IMR-90 (cell line): ENCODE measurements at regions not wholly inside any gene's neighbourhood (a gene's known extent, or its start where the extent isn't known, plus 50 kb on each side); places are given as distances from the start of the nearest gene placed in this dataset.

Source experiments
- ATAC-seq: fragments of 200-7000 bp; cut with Tn5 transposase; 2 replicates; pipeline ENCODE4 v1.9.1; 2020; ENCODE audit warnings: low read depth, mild to moderate bottlenecking, moderate library complexity
- BruUV-seq: library from RNA; stranded (reverse); fragments of 400-500 nt; replicated peaks from 2 replicates; lab custom pipeline; 2021; lab: Mats Ljungman, UMichigan
- CTCF ChIA-PET: fragments of 300-600 bp; formaldehyde crosslinking; extraction: SDS; loops from one replicate; lab custom pipeline; 2021; ENCODE audit warnings: antibody characterized with exemption; lab: Yijun Ruan, JAX
- POLR2A ChIA-PET: fragments of 300-600 bp; sonication (Branson Sonifier 250); formaldehyde crosslinking; loops from one replicate; lab custom pipeline; 2022; ENCODE audit warnings: antibody characterized with exemption; ENCODE audit not compliant: unreplicated experiment; lab: Charles Lee
- DNase-seq: peaks from one replicate; pipeline ENCODE4 v3.0.0; 2013
- H2AFZ ChIP-seq: replicated peaks from 2 replicates; pipeline ENCODE3; 2013; ENCODE audit warnings: low read length, mild to moderate bottlenecking; ENCODE audit not compliant: poor library complexity
- H2AK5ac ChIP-seq: 2 replicates; pipeline ENCODE4 v1.6.1; 2013; ENCODE audit warnings: low read depth, low read length, inconsistent platforms
- H2AK9ac ChIP-seq: replicated peaks from 2 replicates; pipeline ENCODE3; 2013; ENCODE audit warnings: mild to moderate bottlenecking, low read depth, low read length, moderate library complexity; ENCODE audit not compliant: poor library complexity
- H2BK120ac ChIP-seq: 2 replicates; pipeline ENCODE4 v1.6.1; 2013; ENCODE audit warnings: low read depth, low read length, inconsistent platforms
- H2BK15ac ChIP-seq: 3 replicates; pipeline ENCODE4 v1.6.1; 2013; ENCODE audit warnings: low read depth, low read length, inconsistent platforms
- H2BK20ac ChIP-seq: 2 replicates; pipeline ENCODE4 v1.6.1; 2013; ENCODE audit warnings: low read depth, mild to moderate bottlenecking, inconsistent platforms, low read length, moderate library complexity
- H2BK5ac ChIP-seq: 2 replicates; pipeline ENCODE4 v1.6.1; 2013; ENCODE audit warnings: mild to moderate bottlenecking, low read depth, low read length, inconsistent platforms; ENCODE audit not compliant: poor library complexity, severe bottlenecking
- H3K14ac ChIP-seq: replicated peaks from 2 replicates; pipeline ENCODE4 v1.6.1; 2013; ENCODE audit warnings: low read depth, low read length, inconsistent platforms
- H3K18ac ChIP-seq: 2 replicates; pipeline ENCODE4 v1.6.1; 2013; ENCODE audit warnings: low read depth, low read length, control low read depth
- H3K23ac ChIP-seq: 2 replicates; pipeline ENCODE4 v1.6.1; 2013; ENCODE audit warnings: low read depth, low read length, inconsistent platforms
- H3K27ac ChIP-seq: 2 replicates; pipeline ENCODE4 v1.5.1; 2013; ENCODE audit warnings: mild to moderate bottlenecking, control low read depth, low read length; ENCODE audit not compliant: insufficient read depth
- H3K27me3 ChIP-seq: 2 replicates; pipeline ENCODE4 v1.6.1; 2013; ENCODE audit warnings: low read length; ENCODE audit not compliant: control insufficient read depth, insufficient read depth
- H3K36me3 ChIP-seq: 2 replicates; pipeline ENCODE4 v1.6.1; 2013; ENCODE audit warnings: low read length, mixed read lengths; ENCODE audit not compliant: control insufficient read depth, insufficient read depth
- H3K4ac ChIP-seq: 2 replicates; pipeline ENCODE4 v1.6.1; 2013; ENCODE audit warnings: low read depth, low read length, inconsistent platforms
- H3K4me1 ChIP-seq: 2 replicates; pipeline ENCODE4 v1.6.1; 2013; ENCODE audit warnings: low read length, mixed read lengths; ENCODE audit not compliant: control insufficient read depth, insufficient read depth
- H3K4me2 ChIP-seq: 2 replicates; pipeline ENCODE4 v1.6.1; 2013; ENCODE audit warnings: low read depth, mild to moderate bottlenecking, control low read depth, low read length, moderate library complexity
- H3K4me3 ChIP-seq: 2 replicates; pipeline ENCODE4 v1.5.1; 2013; ENCODE audit warnings: low read depth, mild to moderate bottlenecking, control low read depth, low read length, moderate library complexity; ENCODE audit not compliant: insufficient read depth
- H3K56ac ChIP-seq: 2 replicates; pipeline ENCODE4 v1.6.1; 2013; ENCODE audit warnings: low read length, inconsistent platforms; ENCODE audit not compliant: insufficient read depth; ENCODE audit errors: extremely low read depth
- H3K79me1 ChIP-seq, 2 experiments: 2 replicates each; pipeline ENCODE4 v1.6.1; 2013; ENCODE audit warnings: low read length in 2 of 2, inconsistent platforms in 1 of 2, low read depth in 1 of 2
- H3K9ac ChIP-seq: 2 replicates; pipeline ENCODE4 v1.6.1; 2013; ENCODE audit warnings: low read depth, low read length, control low read depth
- H3K9me1 ChIP-seq: 2 replicates; pipeline ENCODE4 v1.6.1; 2013; ENCODE audit warnings: low read length, inconsistent platforms; ENCODE audit not compliant: insufficient read depth
- H3K9me3 ChIP-seq: 2 replicates; pipeline ENCODE4 v1.6.1; 2013; ENCODE audit warnings: low read length; ENCODE audit not compliant: control insufficient read depth, insufficient read depth
- H4K20me1 ChIP-seq: 2 replicates; pipeline ENCODE4 v1.6.1; 2013; ENCODE audit warnings: low read length, inconsistent platforms; ENCODE audit not compliant: insufficient read depth
- H4K5ac ChIP-seq: 2 replicates; pipeline ENCODE4 v1.6.1; 2013; ENCODE audit warnings: mild to moderate bottlenecking, low read depth, low read length, control low read depth
- H4K8ac ChIP-seq, 2 experiments: 2 replicates each; pipeline ENCODE4 v1.6.1; 2013; ENCODE audit warnings: low read depth in 2 of 2, low read length in 2 of 2, control low read depth in 1 of 2, inconsistent platforms in 1 of 2
- H4K91ac ChIP-seq: 2 replicates; pipeline ENCODE4 v1.6.1; 2013; ENCODE audit warnings: low read depth, low read length, inconsistent platforms; ENCODE audit not compliant: insufficient read depth
- MAFK ChIP-seq: IDR thresholded peaks from 2 replicates; pipeline ENCODE4 v1.6.1; 2012; ENCODE audit warnings: low read depth, low read length, improper control_type of control experiment
- SMC3 ChIP-seq: fragments of 150-350 bp; IDR thresholded peaks from 2 replicates; pipeline ENCODE4 v1.6.1; 2016; ENCODE audit warnings: low read depth, mild to moderate bottlenecking, antibody characterized with exemption, low read length, moderate library complexity
- WGBS, 2 experiments: methylation state at CpG; one replicate each; pipeline versions ENCODE4 v1.1.5 to v1.1.7; 2013; ENCODE audit warnings: missing lambda C conversion rate in 2 of 2; ENCODE audit not compliant: insufficient read length in 1 of 2; ENCODE audit errors: extremely low coverage in 2 of 2; 5-methylcytosine and 5-hydroxymethylcytosine counted together
- dilution Hi-C: fragments of 300-500 bp; cut with HindIII; formaldehyde crosslinking; loops from one replicate; pipeline ENCODE4 v1.14.3; 2018; ENCODE audit warnings: low sequenced_read_pairs; ENCODE audit not compliant: unreplicated experiment
- in situ Hi-C: fragments of 300-500 bp; cut with MboI; formaldehyde crosslinking; loops from 3 replicates; pipeline ENCODE4 v1.14.3; 2019; ENCODE audit warnings: low sequenced_read_pairs, inconsistent platforms, mixed read lengths
- intact Hi-C: fragments of 100-400 bp; cut with micrococcal nuclease; formaldehyde crosslinking; loops from 2 replicates; pipeline ENCODE4 v1.10.0; 2022

- H2AFZ ChIP-seq: no peak overlapping the region
These were observed 260.1 kb upstream of the CCDC54 start for GRCh38 chr3:107117156-107117555.

More at GRCh38 chr3:107117156-107117555, 260.1 kb upstream of the CCDC54 start:
- no TSS peak for BruUV-seq
- Histone ChIP-seq H3K18ac (no peak overlapping the region), H2BK120ac (no peak overlapping the region), H3K14ac (no peak overlapping the region), H3K4ac (no peak overlapping the region), H3K36me3 (no peaks in the 10 kb centered on the region), H3K27ac (no peak overlapping the region), H2AK5ac (no peak overlapping the region), H2BK15ac (no peak overlapping the region; the same call in 2 of the 3 replicates), H2BK5ac (no peak overlapping the region), H4K8ac (no peak overlapping the region), H2AK9ac (no peak overlapping the region), H3K9ac (no peak overlapping the region), H3K4me2 (no peak overlapping the region), H4K91ac (no peak overlapping the region), H2BK20ac (no peak overlapping the region), H4K20me1 (no peaks in the 10 kb centered on the region), H3K9me3 (no peaks in the 10 kb centered on the region), H3K27me3 (no peaks in the 10 kb centered on the region; the same call in 1 of the 2 replicates), H3K4me1 (peaks cover 2% of the 10 kb centered on the region; the same call in 1 of the 2 replicates), H3K4me3 (no peak overlapping the region), H3K9me1 (no peaks in the 10 kb centered on the region), H3K56ac (no peak overlapping the region), H4K5ac (no peak overlapping the region), H3K23ac (no peak overlapping the region), H3K79me1 (no peaks in the 10 kb centered on the region)
- no CpG with 5 or more reads among the region's 4 CpGs for WGBS, 2 experiments
- POLR2A ChIA-PET: no interaction called here
- intact Hi-C loops: loop anchor here (2.0 kb wide), 1 partner anchor 52 kb away; no protein-coding TSS in a partner anchor
- no peak for DNase-seq
- no peak for ATAC-seq
- in situ Hi-C loops: no loop called here
- TF ChIP-seq SMC3 (no peak), MAFK (peak; percentile 67)
- dilution Hi-C loops: no loop called here
- CTCF ChIA-PET: interaction anchor here (0.7 kb wide), 1 partner anchor 1688 kb away, joined by 3 read pairs; no protein-coding TSS in a partner anchor
